HEK293 (cell line): ENCODE measurements at regions not wholly inside any gene's neighbourhood (a gene's known extent, or its start where the extent isn't known, plus 50 kb on each side); places are given as distances from the start of the nearest gene placed in this dataset.
A peak's percentile ranks its signal among the peaks of the same experiment; 100 is the strongest.

Source experiments
- CTCF ChIA-PET: fragments of 350-600 bp; formaldehyde crosslinking; extraction: SDS; loops from one replicate; lab custom pipeline; 2021; ENCODE audit warnings: antibody characterized with exemption; lab: Yijun Ruan, JAX
- POLR2A ChIA-PET: fragments of 300-600 bp; formaldehyde crosslinking; extraction: SDS; loops from one replicate; lab custom pipeline; 2020; ENCODE audit warnings: antibody characterized with exemption, inconsistent platforms; lab: Yijun Ruan, JAX
- H3K27ac ChIP-seq: fragments of 200-500 bp; sonication (Bioruptor generic); 2 replicates; pipeline ENCODE4 v1.5.1; 2014; ENCODE audit warnings: low read depth, low read length, control low read depth, inconsistent platforms; ENCODE audit errors: extremely low read depth
- H3K36me3 ChIP-seq, 2 experiments: fragments of 200-500 bp in 1 of 2; sonication (Bioruptor generic) in 1 of 2; 1 replicate in 1 of 2; 2 replicates in 1 of 2; pipeline ENCODE4 v1.5.1; 2014 to 2017; ENCODE audit warnings: inconsistent platforms in 2 of 2, low read length in 2 of 2; ENCODE audit not compliant: control insufficient read depth in 2 of 2, insufficient read depth in 1 of 2
- H3K4me1 ChIP-seq: fragments of 200-500 bp; sonication (Bioruptor generic); 2 replicates; pipeline ENCODE4 v1.5.1; 2014; ENCODE audit warnings: mild to moderate bottlenecking, low read length, inconsistent platforms; ENCODE audit not compliant: control insufficient read depth, insufficient read depth
- H3K4me3 ChIP-seq: 2 replicates; pipeline ENCODE4 v1.5.1; 2011; ENCODE audit warnings: low read depth, mild to moderate bottlenecking, control low read depth, low read length, moderate library complexity
- H3K9me3 ChIP-seq: fragments of 200-500 bp; sonication (Bioruptor generic); 2 replicates; pipeline ENCODE4 v1.5.1; 2014; ENCODE audit warnings: low read depth, low read length, inconsistent platforms; ENCODE audit not compliant: control insufficient read depth, insufficient read depth
- BCL6B ChIP-seq: fragments of 450-650 bp; formaldehyde crosslinking; IDR thresholded peaks from 2 replicates; pipeline ENCODE4 v1.5.1; 2017; ENCODE audit warnings: missing biosample characterization, missing genetic modification characterization
- EGR2 ChIP-seq: fragments of 450-650 bp; formaldehyde crosslinking; IDR thresholded peaks from 2 replicates; pipeline ENCODE4 v1.5.1; 2016; ENCODE audit warnings: low read depth, missing biosample characterization, missing genetic modification characterization
- GLI4 ChIP-seq: fragments of 450-650 bp; formaldehyde crosslinking; IDR thresholded peaks from 2 replicates; pipeline ENCODE4 v1.5.1; 2016; ENCODE audit warnings: missing biosample characterization, missing genetic modification characterization
- INSM2 ChIP-seq: fragments of 450-650 bp; formaldehyde crosslinking; IDR thresholded peaks from 2 replicates; pipeline ENCODE4 v1.5.1; 2016; ENCODE audit warnings: missing biosample characterization, missing genetic modification characterization
- KLF1 ChIP-seq: fragments of 450-650 bp; formaldehyde crosslinking; IDR thresholded peaks from 2 replicates; pipeline ENCODE4 v1.5.1; 2016; ENCODE audit warnings: missing biosample characterization, missing genetic modification characterization
- MYNN ChIP-seq: fragments of 450-650 bp; formaldehyde crosslinking; IDR thresholded peaks from 2 replicates; pipeline ENCODE4 v1.5.1; 2016; ENCODE audit warnings: missing biosample characterization, missing genetic modification characterization, borderline replicate concordance
- PBX3 ChIP-seq: sonication (generic); formaldehyde crosslinking; IDR thresholded peaks from 2 replicates; pipeline ENCODE4 v1.8.1; 2022; ENCODE audit warnings: mild to moderate bottlenecking, moderate library complexity, missing genetic modification reagents
- RBAK ChIP-seq: fragments of 450-650 bp; formaldehyde crosslinking; IDR thresholded peaks from 2 replicates; pipeline ENCODE4 v1.5.1; 2016; ENCODE audit warnings: missing biosample characterization, missing genetic modification characterization
- SP2 ChIP-seq: fragments of 450-650 bp; formaldehyde crosslinking; IDR thresholded peaks from 2 replicates; pipeline ENCODE4 v1.5.1; 2016; ENCODE audit warnings: missing biosample characterization, missing genetic modification characterization
- SP7 ChIP-seq: fragments of 450-650 bp; formaldehyde crosslinking; IDR thresholded peaks from 2 replicates; pipeline ENCODE4 v1.5.1; 2016; ENCODE audit warnings: missing biosample characterization, missing genetic modification characterization
- WT1 ChIP-seq: fragments of 450-650 bp; formaldehyde crosslinking; IDR thresholded peaks from 2 replicates; pipeline ENCODE4 v1.5.1; 2016; ENCODE audit warnings: missing biosample characterization, missing genetic modification characterization
- ZBTB10 ChIP-seq: fragments of 450-650 bp; formaldehyde crosslinking; IDR thresholded peaks from 2 replicates; pipeline ENCODE4 v1.5.1; 2016; ENCODE audit warnings: missing biosample characterization, missing genetic modification characterization
- ZEB2 ChIP-seq: fragments of 450-650 bp; formaldehyde crosslinking; IDR thresholded peaks from 2 replicates; pipeline ENCODE4 v1.5.1; 2016; ENCODE audit warnings: missing biosample characterization, missing genetic modification characterization
- ZFP3 ChIP-seq: fragments of 450-650 bp; formaldehyde crosslinking; IDR thresholded peaks from 2 replicates; pipeline ENCODE4 v1.5.1; 2016; ENCODE audit warnings: low read depth, missing biosample characterization, missing genetic modification characterization
- ZNF121 ChIP-seq: fragments of 450-650 bp; formaldehyde crosslinking; IDR thresholded peaks from 2 replicates; pipeline ENCODE4 v1.5.1; 2016; ENCODE audit warnings: missing biosample characterization, missing genetic modification characterization
- ZNF16 ChIP-seq: fragments of 450-650 bp; formaldehyde crosslinking; IDR thresholded peaks from 2 replicates; pipeline ENCODE4 v1.5.1; 2016; ENCODE audit warnings: low read depth, missing biosample characterization, missing genetic modification characterization
- ZNF202 ChIP-seq: fragments of 450-650 bp; formaldehyde crosslinking; IDR thresholded peaks from 2 replicates; pipeline ENCODE4 v1.5.1; 2016; ENCODE audit warnings: missing biosample characterization, missing genetic modification characterization, borderline replicate concordance
- ZNF266 ChIP-seq: fragments of 450-650 bp; formaldehyde crosslinking; IDR thresholded peaks from 2 replicates; pipeline ENCODE4 v1.5.1; 2016; ENCODE audit warnings: missing biosample characterization, missing genetic modification characterization, low read depth
- ZNF324 ChIP-seq: fragments of 450-650 bp; formaldehyde crosslinking; IDR thresholded peaks from 2 replicates; pipeline ENCODE4 v1.5.1; 2016; ENCODE audit warnings: missing biosample characterization, missing genetic modification characterization
- ZNF423 ChIP-seq: fragments of 450-650 bp; formaldehyde crosslinking; IDR thresholded peaks from 2 replicates; pipeline ENCODE4 v1.5.1; 2016; ENCODE audit warnings: missing biosample characterization, missing genetic modification characterization
- ZNF621 ChIP-seq: fragments of 450-650 bp; formaldehyde crosslinking; IDR thresholded peaks from 2 replicates; pipeline ENCODE4 v1.5.1; 2017; ENCODE audit warnings: missing biosample characterization, missing genetic modification characterization
- ZNF645 ChIP-seq: fragments of 450-650 bp; formaldehyde crosslinking; IDR thresholded peaks from 2 replicates; pipeline ENCODE4; 2016; ENCODE audit warnings: missing biosample characterization, missing genetic modification characterization
- ZNF701 ChIP-seq: fragments of 450-650 bp; formaldehyde crosslinking; IDR thresholded peaks from 2 replicates; pipeline ENCODE4 v1.5.1; 2016; ENCODE audit warnings: missing biosample characterization, missing genetic modification characterization
- ZNF843 ChIP-seq: fragments of 450-650 bp; formaldehyde crosslinking; IDR thresholded peaks from 2 replicates; pipeline ENCODE4 v1.5.1; 2016; ENCODE audit warnings: missing biosample characterization, missing genetic modification characterization
- ZXDB ChIP-seq: fragments of 450-650 bp; formaldehyde crosslinking; IDR thresholded peaks from 2 replicates; pipeline ENCODE4 v1.5.1; 2016; ENCODE audit warnings: missing biosample characterization, missing genetic modification characterization

GRCh38 chr2:196568506-196568905, 71.0 kb upstream of the CCDC150 start (continued):
- TF ChIP-seq ZBTB10 (tag by site-specific recombination) (no peak), ZNF324 (tag by site-specific recombination) (no peak)
- TF ChIP-seq, all 188 proteins: peak for 0

- Histone ChIP-seq H3K9me3 (no peaks in the 10 kb centered on the region), H3K4me1 (peaks cover 9% of the 10 kb centered on the region), H3K27ac (no peak overlapping the region), H3K36me3 (no peaks in the 10 kb centered on the region), H3K4me3 (no peak overlapping the region)
- TF ChIP-seq ZNF121 (tag by site-specific recombination): no peak
- TF ChIP-seq ZNF202: no peak
- TF ChIP-seq ZNF423: no peak
- TF ChIP-seq PBX3 (CRISPR knock-in tag): no peak
- TF ChIP-seq INSM2: no peak
- no peak for TF ChIP-seq KLF1 (tag by site-specific recombination)
- no peak for TF ChIP-seq ZNF701
- TF ChIP-seq SP2 (tag by site-specific recombination): no peak
- no peak for TF ChIP-seq ZBTB10 (tag by site-specific recombination)
- TF ChIP-seq SP7 (tag by site-specific recombination): no peak
- no peak for TF ChIP-seq GLI4 (tag by site-specific recombination)
- TF ChIP-seq ZFP3 (tag by site-specific recombination): no peak
- TF ChIP-seq ZNF266: no peak
- ChIA-PET CTCF (no interaction called here), POLR2A (no interaction called here)
Measured at GRCh38 chr2:196584903-196585302, 54.6 kb upstream of the CCDC150 start.

GRCh38 chr2:196586511-196586991, 53.0 kb upstream of the CCDC150 start:
- Histone ChIP-seq H3K36me3 (no peaks in the 10 kb centered on the region), H3K27ac (no peak overlapping the region; the same call in 1 of the 2 replicates), H3K9me3 (no peaks in the 10 kb centered on the region), H3K4me1 (peaks cover 14% of the 10 kb centered on the region), H3K4me3 (no peak overlapping the region)
- CTCF ChIA-PET: no interaction called here
- POLR2A ChIA-PET: interaction anchor here (0.5 to 0.6 kb wide), 2 partner anchors 20 to 340 kb away, joined by 3 to 4 read pairs; no protein-coding TSS in a partner anchor
- TF ChIP-seq ZXDB (tag by site-specific recombination): peak; percentile 37; the same call in 1 of the 2 replicates
- no peak for TF ChIP-seq MYNN (tag by site-specific recombination)
- peak; percentile 69 for TF ChIP-seq ZNF843 (tag by site-specific recombination)
- TF ChIP-seq WT1 (tag by site-specific recombination): no peak
- TF ChIP-seq EGR2 (tag by site-specific recombination): no peak
- no peak for TF ChIP-seq RBAK (tag by site-specific recombination)
- no peak for TF ChIP-seq ZNF645 (tag by site-specific recombination)
- no peak for TF ChIP-seq BCL6B (tag by site-specific recombination)
- TF ChIP-seq ZNF16 (tag by site-specific recombination): no peak
- TF ChIP-seq ZEB2 (tag by site-specific recombination): peak; percentile 84
- no peak for TF ChIP-seq ZNF621 (tag by site-specific recombination)
